Adrenal gland (tissue), 5 donors: ENCODE measurements at regions not wholly inside any gene's neighbourhood (a gene's known extent, or its start where the extent isn't known, plus 50 kb on each side); places are given as distances from the start of the nearest gene placed in this dataset.

ENCODE experiments used
- CTCF ChIP-seq, 6 experiments: fragments of 450-650 bp in 4 of 6; fragments of 200-600 bp in 2 of 6; sonication (generic) in 1 of 6; IDR thresholded peaks; 1 replicate in 5 of 6; 2 replicates in 1 of 6; pipeline versions ENCODE4 v1.5.1 to v1.8.0; 2016 to 2021; ENCODE audit warnings: antibody characterized with exemption in 6 of 6, mild to moderate bottlenecking in 2 of 6, moderate library complexity in 1 of 6
- POLR2A ChIP-seq, 2 donors: fragments of 450-650 bp; IDR thresholded peaks; one replicate each; pipeline ENCODE4 v1.6.1; 2017; ENCODE audit warnings: antibody characterized with exemption in 2 of 2, mild to moderate bottlenecking in 2 of 2, moderate library complexity in 1 of 2
- donor health status: DM: no; HTN: no; CAD: no.

- TF ChIP-seq CTCF (IDR thresholded peaks at IDR 0.05) (no peak), POLR2A (IDR thresholded peaks at IDR 0.05) (no peak)
These were observed 60.2 kb upstream of the NT5C1B start for GRCh38 chr2:18649502-18650135.
